NCI-H2029 treated with DMSO at 0.1 percent for 48 hours (cell line): ENCODE measurements at regions not wholly inside any gene's neighbourhood (a gene's known extent, or its start where the extent isn't known, plus 50 kb on each side); places are given as distances from the start of the nearest gene placed in this dataset.

Experiments
- DNase-seq: peaks from one replicate; lab custom pipeline; 2025; lab: John Stamatoyannopoulos, UW

DNA sequence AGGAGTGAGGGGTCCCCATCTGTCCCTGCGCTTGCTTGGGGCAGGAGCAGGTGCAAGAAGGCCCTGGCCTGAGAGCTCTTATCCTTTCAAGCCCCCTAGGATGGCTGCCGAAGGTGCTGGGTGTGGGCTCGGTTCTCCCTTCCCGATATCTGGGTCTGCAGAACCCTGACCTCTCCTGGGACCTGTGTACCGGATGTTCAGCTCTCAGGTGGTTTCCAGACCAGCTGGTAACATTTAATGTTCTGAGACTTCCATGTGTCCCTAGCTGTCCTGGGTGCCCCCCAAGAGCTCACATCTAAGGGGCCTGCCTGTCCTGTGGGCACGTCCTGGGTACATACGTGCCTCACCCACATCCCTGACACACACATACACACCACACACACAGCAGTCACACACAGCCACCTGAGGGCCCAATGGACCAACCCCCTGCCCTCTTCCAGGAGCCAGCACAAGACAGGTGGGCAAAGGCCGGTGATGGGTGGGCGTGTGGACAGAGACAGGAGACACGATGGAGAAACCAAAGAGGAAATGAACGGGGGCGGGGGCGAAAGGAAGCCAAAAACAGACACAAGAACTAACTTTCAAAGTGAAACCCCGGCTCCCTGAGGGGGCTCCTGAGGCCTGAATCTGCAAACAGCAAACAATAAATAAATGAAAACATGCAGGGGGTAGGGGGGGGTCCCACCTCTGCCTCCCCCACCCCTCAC, 124.3 kb downstream of the PTPRS start:
- DNase-seq = no peak

DNA sequence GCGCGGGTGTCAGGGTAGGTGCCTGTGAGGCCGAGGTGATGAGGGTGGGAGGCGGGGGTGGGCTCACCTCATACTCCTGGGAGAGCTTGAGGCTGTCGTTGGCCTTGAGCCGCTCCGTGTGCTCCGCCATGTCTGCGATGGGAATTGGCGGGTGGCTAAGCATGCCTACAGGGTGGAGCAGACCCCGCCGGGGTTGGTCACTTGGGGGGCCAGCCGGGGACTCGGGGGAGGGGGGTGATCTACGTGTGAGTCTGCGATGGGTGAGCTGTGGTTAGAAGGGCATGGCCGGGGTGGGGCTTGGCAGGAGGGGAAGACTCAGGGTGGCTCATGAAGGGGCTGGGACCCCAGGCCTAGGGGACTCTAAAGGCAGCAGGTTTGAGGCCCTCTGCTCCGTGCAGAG, 125.2 kb downstream of the PTPRS start:
- no peak for DNase-seq

DNA sequence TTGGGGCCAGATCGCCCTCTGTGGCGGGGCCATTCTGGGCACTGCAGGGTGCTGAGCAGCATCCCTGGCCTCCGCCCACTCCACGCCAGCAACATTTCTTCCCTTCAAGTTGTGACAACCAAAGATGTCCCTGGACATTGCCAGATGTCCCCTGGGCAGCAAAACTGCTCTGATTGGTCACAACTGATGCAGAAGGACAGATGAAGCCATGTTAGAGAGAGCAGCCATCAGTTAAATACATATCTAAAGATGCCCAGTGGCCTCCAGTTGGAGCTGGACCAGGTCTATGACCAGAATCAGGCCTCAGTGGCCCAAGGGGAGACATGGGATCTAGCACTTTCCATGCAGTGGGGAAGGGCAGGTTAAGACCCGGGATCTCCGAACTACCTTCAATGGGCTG, 125.7 kb downstream of the PTPRS start:
- no peak for DNase-seq

- no peak for DNase-seq
Observed at GRCh38 chr19:5214371-5214770, 126.2 kb downstream of the PTPRS start.

DNA sequence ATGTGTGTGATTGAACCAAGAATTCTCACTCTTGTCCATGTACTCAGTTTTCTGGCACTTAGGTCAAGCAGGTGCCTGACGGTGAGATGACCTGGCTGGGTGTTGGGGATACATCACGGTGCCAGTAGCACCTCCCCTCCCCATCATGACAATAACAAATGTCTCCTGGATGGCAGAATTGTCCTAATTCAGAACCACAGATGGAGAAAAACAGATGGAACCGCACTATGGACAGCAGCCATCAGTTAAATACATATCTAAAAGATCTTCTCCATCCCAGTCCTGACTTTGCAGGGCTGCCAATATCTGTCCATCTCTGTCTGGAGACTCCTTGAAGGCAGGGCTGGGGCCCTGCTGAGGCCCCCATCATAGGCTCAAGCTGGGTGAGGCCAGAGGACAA, 126.9 kb downstream of the PTPRS start:
- DNase-seq = no peak

- DNase-seq = no peak
Observed at GRCh38 chr19:5212101-5212500, 128.5 kb downstream of the PTPRS start.

DNA sequence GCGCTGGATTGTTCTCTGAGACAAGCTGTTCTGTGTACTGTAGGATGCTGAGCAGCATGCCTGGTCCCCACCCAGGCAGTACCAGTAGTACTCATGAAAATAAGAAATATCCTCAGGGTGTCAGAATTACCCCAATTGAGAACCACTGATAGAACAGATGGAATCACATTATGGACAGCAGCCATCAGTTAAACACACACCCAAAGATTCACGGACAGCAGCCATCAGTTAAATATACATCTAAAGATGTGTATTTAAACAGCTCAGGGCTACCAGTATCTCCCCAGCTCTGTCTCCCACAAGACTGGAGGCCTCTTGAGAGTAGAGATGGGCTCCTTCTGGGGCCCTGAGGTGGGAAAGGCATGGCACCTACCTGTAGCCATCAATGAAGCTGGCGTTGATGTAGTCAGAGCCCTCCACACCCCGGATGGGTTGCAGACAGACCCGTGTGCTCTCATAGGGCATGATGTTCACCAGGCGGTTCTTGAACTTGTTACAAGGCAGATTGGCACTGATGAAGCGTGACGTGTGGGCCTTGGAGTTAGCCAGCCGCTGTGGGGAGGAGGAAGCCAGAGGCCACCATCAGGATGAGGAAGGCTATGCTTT, 129.3 kb downstream of the PTPRS start:
- no peak for DNase-seq

- DNase-seq = no peak
Observed at GRCh38 chr19:5210556-5210955, 130.1 kb downstream of the PTPRS start.

DNA sequence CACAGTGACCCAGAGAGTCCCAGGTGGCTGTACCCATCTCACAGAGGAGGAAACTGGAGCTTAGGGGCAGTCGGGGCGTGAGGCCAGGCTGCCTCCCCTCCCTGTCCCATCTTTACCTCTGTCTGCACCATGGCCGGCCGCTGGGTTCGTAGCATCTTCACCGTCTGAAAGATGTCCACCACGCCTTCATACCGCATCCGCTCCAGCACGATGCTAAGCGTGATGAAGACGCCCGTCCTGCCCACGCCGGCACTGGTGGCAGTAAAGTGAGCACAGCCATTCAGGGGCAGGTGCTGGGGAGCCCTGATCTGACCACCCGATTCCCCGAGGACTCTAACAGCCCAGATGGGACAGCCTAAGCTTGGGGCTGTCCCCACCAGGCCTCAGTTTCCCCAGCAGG, 132.8 kb downstream of the PTPRS start:
- no peak for DNase-seq

DNA sequence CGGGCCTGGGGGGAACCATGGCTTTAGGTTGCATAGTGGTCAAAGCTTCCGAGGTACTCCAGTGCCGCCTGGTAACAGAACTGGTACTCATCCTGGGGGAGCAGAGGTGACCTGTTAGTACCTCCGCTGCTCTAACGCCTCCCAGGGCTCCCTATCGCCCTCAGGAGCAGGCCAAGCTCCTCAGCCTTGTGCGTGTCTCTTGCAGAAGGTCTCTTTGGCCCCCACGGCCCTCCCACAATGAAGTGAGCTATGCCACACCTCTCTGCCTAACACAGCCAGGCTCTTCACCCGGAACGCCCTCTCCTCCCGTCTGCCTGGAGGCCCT, 133.9 kb downstream of the PTPRS start:
- no peak for DNase-seq

DNA sequence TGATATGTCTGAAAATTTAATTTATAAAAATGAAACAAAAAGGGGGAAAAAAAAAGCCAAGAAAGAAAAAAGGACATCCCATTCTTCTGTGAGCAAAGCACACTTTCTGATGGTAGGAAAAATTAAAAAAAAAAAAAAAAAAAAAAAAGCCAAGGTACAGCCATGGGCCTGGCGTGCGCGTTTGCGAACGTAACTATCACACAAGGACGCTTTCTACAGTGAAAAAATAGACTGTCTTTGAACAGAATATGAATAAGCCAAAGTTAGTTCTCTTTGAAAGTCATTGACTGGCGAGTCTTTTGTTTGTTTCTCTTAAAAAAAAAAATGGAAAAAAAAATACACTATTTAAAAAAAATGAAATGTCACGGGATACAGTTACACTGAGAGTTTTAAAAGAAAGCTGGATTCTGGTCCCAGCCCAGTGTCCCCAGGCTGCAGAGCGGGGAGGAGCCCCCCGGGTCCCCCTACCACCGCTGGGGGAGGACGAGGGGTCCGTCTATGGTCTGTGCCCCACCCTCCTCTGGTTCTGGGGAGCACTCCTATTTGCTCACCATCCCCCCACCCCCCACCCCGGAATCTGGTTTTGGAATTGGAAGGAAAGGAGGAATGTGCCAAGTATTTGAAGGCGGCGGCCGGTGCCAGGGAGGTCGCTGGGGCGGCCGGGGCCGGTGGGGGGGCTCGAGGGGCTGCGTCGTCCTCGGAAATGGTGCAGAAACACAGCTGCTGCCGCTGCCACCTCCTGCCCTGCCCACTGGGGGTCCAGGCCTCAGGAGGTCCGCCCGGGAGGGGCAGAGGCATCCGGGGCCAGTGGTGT, 134.5 kb downstream of the PTPRS start:
- no peak for DNase-seq

DNA sequence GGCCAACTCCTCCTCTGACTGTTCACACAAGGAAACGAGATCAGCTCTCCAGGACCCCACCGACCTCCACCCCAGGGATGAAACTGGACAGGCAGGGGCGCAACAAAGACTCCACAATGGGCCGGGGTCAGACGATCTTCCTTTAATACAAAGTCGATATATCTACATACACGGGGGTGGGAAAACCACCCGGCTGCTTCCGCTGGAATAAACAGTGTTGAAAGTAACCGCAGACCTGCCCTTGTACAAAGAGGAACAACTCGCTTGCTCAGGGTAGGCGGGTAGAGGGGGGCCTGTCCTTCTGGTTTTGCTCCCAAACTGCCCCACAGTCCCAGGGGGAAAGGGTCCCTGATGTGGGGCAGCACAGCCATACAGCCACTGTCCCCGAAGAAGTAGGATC, 135.2 kb downstream of the PTPRS start:
- DNase-seq = no peak

DNA sequence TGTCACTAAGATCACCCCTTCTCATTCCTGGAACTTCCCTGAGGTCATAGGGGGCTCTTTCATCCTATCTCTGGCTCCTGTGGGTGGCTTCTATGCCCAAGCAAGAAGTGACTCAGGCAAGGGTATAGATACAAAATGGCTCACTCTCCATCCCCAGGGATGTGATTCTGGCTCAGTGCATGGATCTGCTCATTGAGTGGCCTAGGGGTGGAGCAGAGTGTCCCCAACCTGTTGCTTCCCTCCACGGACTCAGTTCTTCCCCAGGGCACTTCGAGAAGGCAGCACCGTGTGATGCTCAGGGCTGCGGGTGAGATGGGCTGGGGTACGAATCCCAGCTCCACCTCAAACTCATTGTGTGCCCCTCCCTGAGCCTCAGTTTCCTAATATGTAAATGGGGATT, 136.4 kb downstream of the PTPRS start:
- no peak for DNase-seq
